ENCODE measurements at regions not wholly inside any gene's neighbourhood (a gene's known extent, or its start where the extent isn't known, plus 50 kb on each side); places are given as distances from the start of the nearest gene placed in this dataset.
"Not testable (repeated sequence)": the region's sequence is repeated elsewhere in the genome, so short reads cannot be mapped to it uniquely, and the experiment has no call there.

DNA sequence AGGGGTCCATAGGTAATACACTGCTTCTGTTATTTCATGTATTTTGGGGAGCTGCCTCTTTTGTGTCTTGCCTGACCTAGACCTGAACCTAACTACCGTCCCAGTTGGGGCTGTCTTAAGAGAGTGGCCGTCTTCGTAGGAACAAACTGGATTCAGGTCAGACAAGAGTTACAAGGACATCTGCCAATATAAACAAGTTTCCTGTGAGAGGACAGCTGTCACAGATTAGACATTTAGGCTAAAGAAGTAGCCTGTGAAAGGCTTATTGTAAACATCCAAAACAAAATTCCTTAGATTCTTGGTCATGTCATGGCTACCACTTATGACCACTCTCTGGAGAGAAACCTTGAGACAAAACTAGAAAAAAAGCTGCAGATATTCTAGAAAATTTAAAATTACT, 797.6 kb upstream of the AADAT start:
- no peaks in the 10 kb centered on the region for H3K27me3 ChIP-seq (ENCODE audit: control insufficient read depth, extremely low read depth, insufficient read depth, low read length)
- DNase-seq (ENCODE audit: low read depth, low spot score) (no peak), FAIRE-seq (no peak)
- H3K4me2 ChIP-seq (ENCODE audit: control insufficient read depth, extremely low read depth, insufficient read depth, low read depth, low read length) = no peak overlapping the region
- no peak overlapping the region for H3K9ac ChIP-seq (ENCODE audit: control insufficient read depth, extremely low read depth, insufficient read depth, low read length)
- TF ChIP-seq CTCF (optimal IDR thresholded peaks at IDR 0.05 in 1 of 3, IDR thresholded peaks at IDR 0.05 in 1 of 3, conservative IDR thresholded peaks at IDR 0.05 in 1 of 3; ENCODE audit: extremely low read depth in 1 of 3, insufficient read depth in 2 of 3, low read length in 3 of 3) = no peak
- TF ChIP-seq EZH2 (IDR thresholded peaks at IDR 0.05; ENCODE audit: low read length) = no peak
- no peaks in the 10 kb centered on the region for H3K36me3 ChIP-seq (ENCODE audit: control insufficient read depth in 2 of 2, extremely low read depth in 1 of 2, insufficient read depth in 2 of 2, low read length in 2 of 2)
- dilution Hi-C loops (cut with MboI; ENCODE audit: extremely low pct_ligation_motif_present, low sequenced_read_pairs) = no loop called here
- H4K20me1 ChIP-seq (ENCODE audit: control insufficient read depth, extremely low read depth, insufficient read depth, low read length) = no peaks in the 10 kb centered on the region
- no peaks in the 10 kb centered on the region for H3K4me1 ChIP-seq (ENCODE audit: control insufficient read depth, extremely low read depth, insufficient read depth, low read length)
- H2AFZ ChIP-seq (ENCODE audit: control insufficient read depth, low read length) = no peak overlapping the region
- no peaks in the 10 kb centered on the region for H3K9me3 ChIP-seq (ENCODE audit: control insufficient read depth, low read depth, low read length)
- no peak overlapping the region for H3K4me3 ChIP-seq (ENCODE audit: control insufficient read depth in 2 of 3, extremely low read depth in 1 of 3, insufficient read depth in 2 of 3, low read depth in 1 of 3, low read length in 3 of 3)
- H3K9me1 ChIP-seq (ENCODE audit: control insufficient read depth, extremely low read depth, insufficient read depth, low read length) = no peaks in the 10 kb centered on the region
- H3K27ac ChIP-seq (ENCODE audit: control insufficient read depth, insufficient read depth, low read length) = no peak overlapping the region
- no peaks in the 10 kb centered on the region for H3K79me2 ChIP-seq (ENCODE audit: control insufficient read depth, insufficient read depth, low read length)

- no peak overlapping the region for H3K4me2 ChIP-seq (ENCODE audit: control insufficient read depth, extremely low read depth, insufficient read depth, low read depth, low read length)
- no peaks in the 10 kb centered on the region for H3K36me3 ChIP-seq (ENCODE audit: control insufficient read depth in 2 of 2, extremely low read depth in 1 of 2, insufficient read depth in 2 of 2, low read length in 2 of 2)
- H3K79me2 ChIP-seq (ENCODE audit: control insufficient read depth, insufficient read depth, low read length) = no peaks in the 10 kb centered on the region
- H3K27ac ChIP-seq (ENCODE audit: control insufficient read depth, insufficient read depth, low read length) = no peak overlapping the region
- H3K9ac ChIP-seq (ENCODE audit: control insufficient read depth, extremely low read depth, insufficient read depth, low read length) = no peak overlapping the region
- no peaks in the 10 kb centered on the region for H4K20me1 ChIP-seq (ENCODE audit: control insufficient read depth, extremely low read depth, insufficient read depth, low read length)
- no peak overlapping the region for H2AFZ ChIP-seq (ENCODE audit: control insufficient read depth, low read length)
- no peak for DNase-seq (ENCODE audit: low read depth, low spot score)
- no peaks in the 10 kb centered on the region for H3K27me3 ChIP-seq (ENCODE audit: control insufficient read depth, extremely low read depth, insufficient read depth, low read length)
- no peak for FAIRE-seq
- H3K4me1 ChIP-seq (ENCODE audit: control insufficient read depth, extremely low read depth, insufficient read depth, low read length) = no peaks in the 10 kb centered on the region
- H3K9me3 ChIP-seq (ENCODE audit: control insufficient read depth, low read depth, low read length) = no peaks in the 10 kb centered on the region
- no peaks in the 10 kb centered on the region for H3K9me1 ChIP-seq (ENCODE audit: control insufficient read depth, extremely low read depth, insufficient read depth, low read length)
- dilution Hi-C loops (cut with MboI; ENCODE audit: extremely low pct_ligation_motif_present, low sequenced_read_pairs) = no loop called here
- TF ChIP-seq CTCF (optimal IDR thresholded peaks at IDR 0.05 in 1 of 3, IDR thresholded peaks at IDR 0.05 in 1 of 3, conservative IDR thresholded peaks at IDR 0.05 in 1 of 3; ENCODE audit: extremely low read depth in 1 of 3, insufficient read depth in 2 of 3, low read length in 3 of 3) (no peak), EZH2 (IDR thresholded peaks at IDR 0.05; ENCODE audit: low read length) (no peak)
- no peak overlapping the region for H3K4me3 ChIP-seq (ENCODE audit: control insufficient read depth in 2 of 3, extremely low read depth in 1 of 3, insufficient read depth in 2 of 3, low read depth in 1 of 3, low read length in 3 of 3)
Measured at GRCh38 chr4:170884969-170885570, 795.3 kb upstream of the AADAT start.

GRCh38 chr4:170881646-170882045, 791.9 kb upstream of the AADAT start:
- dilution Hi-C loops (cut with MboI; ENCODE audit: extremely low pct_ligation_motif_present, low sequenced_read_pairs); H3K36me3 ChIP-seq (ENCODE audit: control insufficient read depth in 2 of 2, extremely low read depth in 1 of 2, insufficient read depth in 2 of 2, low read length in 2 of 2); H3K9me3 ChIP-seq (ENCODE audit: control insufficient read depth, low read depth, low read length); H3K4me2 ChIP-seq (ENCODE audit: control insufficient read depth, extremely low read depth, insufficient read depth, low read depth, low read length); H3K9ac ChIP-seq (ENCODE audit: control insufficient read depth, extremely low read depth, insufficient read depth, low read length); H3K4me3 ChIP-seq (ENCODE audit: control insufficient read depth in 2 of 3, extremely low read depth in 1 of 3, insufficient read depth in 2 of 3, low read depth in 1 of 3, low read length in 3 of 3); H3K27ac ChIP-seq (ENCODE audit: control insufficient read depth, insufficient read depth, low read length); H3K9me1 ChIP-seq (ENCODE audit: control insufficient read depth, extremely low read depth, insufficient read depth, low read length); FAIRE-seq; H3K79me2 ChIP-seq (ENCODE audit: control insufficient read depth, insufficient read depth, low read length); DNase-seq (ENCODE audit: low read depth, low spot score); H4K20me1 ChIP-seq (ENCODE audit: control insufficient read depth, extremely low read depth, insufficient read depth, low read length); H3K4me1 ChIP-seq (ENCODE audit: control insufficient read depth, extremely low read depth, insufficient read depth, low read length); H2AFZ ChIP-seq (ENCODE audit: control insufficient read depth, low read length); H3K27me3 ChIP-seq (ENCODE audit: control insufficient read depth, extremely low read depth, insufficient read depth, low read length): not testable (repeated sequence)
